ENCODE measurements at regions not wholly inside any gene's neighbourhood (a gene's known extent, or its start where the extent isn't known, plus 50 kb on each side); places are given as distances from the start of the nearest gene placed in this dataset.

DNA sequence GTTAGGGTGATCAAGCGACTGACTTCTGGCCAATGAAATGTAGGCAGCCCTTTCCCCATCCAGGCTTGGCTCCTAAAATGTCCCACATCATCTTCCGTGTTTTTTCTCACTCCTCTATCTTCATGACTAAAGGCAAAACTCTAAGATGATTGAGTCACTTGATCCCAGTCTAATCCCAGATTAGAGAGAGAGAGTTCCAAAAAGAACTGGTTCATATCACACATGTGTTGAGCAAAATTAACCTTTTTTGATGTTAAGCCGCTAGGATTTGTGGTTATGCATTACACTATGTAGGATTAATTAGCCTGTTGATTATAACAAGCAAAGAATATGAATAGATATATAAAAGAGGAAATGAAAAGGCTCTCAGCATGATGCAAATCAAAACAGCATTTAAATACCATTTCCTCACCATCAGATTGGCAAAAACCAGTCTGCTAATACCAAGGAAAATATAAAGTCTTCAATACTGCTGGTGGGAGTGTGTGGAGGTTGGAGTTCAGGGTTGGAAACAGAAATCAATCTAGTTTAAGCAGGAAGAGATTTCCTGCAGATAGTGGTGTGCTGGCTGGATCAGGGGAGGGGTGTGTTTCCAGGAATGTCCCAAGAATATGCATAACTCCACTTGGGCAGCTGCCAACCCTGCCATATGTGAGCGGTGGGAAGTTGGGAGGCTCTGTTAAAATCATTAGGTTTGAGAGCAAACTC, 187.6 kb upstream of the S1PR3 start:
- POLR2A ChIA-PET = no interaction called here
- peak; percentile 60 for FAIRE-seq
- TF ChIP-seq GATA2 (IDR thresholded peaks at IDR 0.05; ENCODE audit: insufficient read depth, insufficient read length, low read depth, low read length) (peak; percentile 76), EZH2 (IDR thresholded peaks at IDR 0.05; ENCODE audit: borderline replicate concordance, low read depth, low read length, severe bottlenecking) (no peak)

DNA sequence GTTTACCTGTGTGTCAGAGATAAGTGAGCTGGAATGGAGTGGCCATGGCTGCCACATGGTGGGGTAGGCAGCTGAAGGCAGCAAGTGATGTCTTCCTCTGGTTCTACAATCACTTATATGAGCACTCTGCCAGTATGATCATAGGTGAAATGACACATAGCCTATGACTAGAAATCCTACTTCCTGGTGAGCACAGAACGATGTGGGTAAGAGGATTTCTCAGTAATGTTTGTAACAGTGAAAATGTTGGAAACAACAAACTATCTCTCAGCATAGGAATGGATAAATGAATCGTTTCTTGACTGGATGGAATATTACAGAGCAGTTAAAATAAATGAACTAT, 187.0 kb upstream of the S1PR3 start:
- no peak overlapping the region for H3K4me3 ChIP-seq (replicated peaks in 1 of 3; ENCODE audit: insufficient read depth in 1 of 3, low read depth in 1 of 3, low read length in 3 of 3)
- FAIRE-seq (no peak), DNase-seq (ENCODE audit: low read depth, low spot score) (no peak)
- intact Hi-C loops (cut with micrococcal nuclease) = no loop called here
- H3K9me1 ChIP-seq (replicated peaks; ENCODE audit: control insufficient read depth, extremely low read depth, insufficient read depth, low read length) = no peaks in the 10 kb centered on the region
- ChIA-PET POLR2A (no interaction called here), CTCF (interaction anchor here (1.0 to 1.5 kb wide), 2 partner anchors 10 to 25 kb away, joined by 3 read pairs; no protein-coding TSS in a partner anchor)
- H3K36me3 ChIP-seq (ENCODE audit: control insufficient read depth in 2 of 2, extremely low read depth in 1 of 2, insufficient read depth in 2 of 2, low read length in 2 of 2) = no peaks in the 10 kb centered on the region
- dilution Hi-C loops (cut with MboI; ENCODE audit: extremely low pct_ligation_motif_present, low sequenced_read_pairs) = no loop called here
- H3K79me2 ChIP-seq (ENCODE audit: control insufficient read depth, insufficient read depth, low read length) = no peaks in the 10 kb centered on the region
- peaks cover 30% of the 10 kb centered on the region for H3K4me1 ChIP-seq (ENCODE audit: control insufficient read depth, extremely low read depth, insufficient read depth, low read length)
- TF ChIP-seq FOS (IDR thresholded peaks at IDR 0.05; ENCODE audit: borderline replicate concordance, insufficient read depth, low read length) = peak; percentile 54
- TF ChIP-seq JUN (IDR thresholded peaks at IDR 0.05; ENCODE audit: borderline replicate concordance, insufficient read depth, insufficient read length, low read depth) = no peak
- TF ChIP-seq, protein P1, sequence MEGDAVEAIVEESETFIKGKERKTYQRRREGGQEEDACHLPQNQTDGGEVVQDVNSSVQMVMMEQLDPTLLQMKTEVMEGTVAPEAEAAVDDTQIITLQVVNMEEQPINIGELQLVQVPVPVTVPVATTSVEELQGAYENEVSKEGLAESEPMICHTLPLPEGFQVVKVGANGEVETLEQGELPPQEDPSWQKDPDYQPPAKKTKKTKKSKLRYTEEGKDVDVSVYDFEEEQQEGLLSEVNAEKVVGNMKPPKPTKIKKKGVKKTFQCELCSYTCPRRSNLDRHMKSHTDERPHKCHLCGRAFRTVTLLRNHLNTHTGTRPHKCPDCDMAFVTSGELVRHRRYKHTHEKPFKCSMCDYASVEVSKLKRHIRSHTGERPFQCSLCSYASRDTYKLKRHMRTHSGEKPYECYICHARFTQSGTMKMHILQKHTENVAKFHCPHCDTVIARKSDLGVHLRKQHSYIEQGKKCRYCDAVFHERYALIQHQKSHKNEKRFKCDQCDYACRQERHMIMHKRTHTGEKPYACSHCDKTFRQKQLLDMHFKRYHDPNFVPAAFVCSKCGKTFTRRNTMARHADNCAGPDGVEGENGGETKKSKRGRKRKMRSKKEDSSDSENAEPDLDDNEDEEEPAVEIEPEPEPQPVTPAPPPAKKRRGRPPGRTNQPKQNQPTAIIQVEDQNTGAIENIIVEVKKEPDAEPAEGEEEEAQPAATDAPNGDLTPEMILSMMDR (IDR thresholded peaks at IDR 0.05; ENCODE audit: extremely low read depth in 1 of 2, insufficient read depth in 1 of 2, low read depth in 1 of 2, low read length in 2 of 2) = no peak
- TF ChIP-seq POLR2A (IDR thresholded peaks at IDR 0.05; ENCODE audit: low read depth, low read length) = no peak
- TF ChIP-seq MYC (IDR thresholded peaks at IDR 0.05; ENCODE audit: low read depth, low read length) = no peak
- TF ChIP-seq, protein P2, sequence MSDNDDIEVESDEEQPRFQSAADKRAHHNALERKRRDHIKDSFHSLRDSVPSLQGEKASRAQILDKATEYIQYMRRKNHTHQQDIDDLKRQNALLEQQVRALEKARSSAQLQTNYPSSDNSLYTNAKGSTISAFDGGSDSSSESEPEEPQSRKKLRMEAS (IDR thresholded peaks at IDR 0.05; ENCODE audit: insufficient read depth, insufficient read length) = no peak
- peak overlapping the region; percentile 42 for H3K4me2 ChIP-seq (ENCODE audit: insufficient read depth, low read length)
- no peak overlapping the region for H3K9ac ChIP-seq (replicated peaks; ENCODE audit: extremely low read depth, insufficient read depth, low read length)
- no peak overlapping the region for H3K27ac ChIP-seq (ENCODE audit: insufficient read depth, low read depth, low read length)
- H3K27me3 ChIP-seq (ENCODE audit: control insufficient read depth in 2 of 2, insufficient read depth in 2 of 2, low read length in 2 of 2) = no peaks in the 10 kb centered on the region
- peak overlapping the region; percentile 73 for H2AFZ ChIP-seq (ENCODE audit: low read depth, low read length)
- BruUV-seq (replicated peaks) = no TSS peak
- no peaks in the 10 kb centered on the region for H4K20me1 ChIP-seq (replicated peaks; ENCODE audit: control insufficient read depth, extremely low read depth, insufficient read depth, low read length)
- no peaks in the 10 kb centered on the region for H3K9me3 ChIP-seq (replicated peaks; ENCODE audit: control insufficient read depth, insufficient read depth, low read length)

More for the DNA sequence above, 187.6 kb upstream of the S1PR3 start:
- intact Hi-C loops (cut with micrococcal nuclease) = no loop called here
- H3K36me3 ChIP-seq (ENCODE audit: control insufficient read depth in 2 of 2, extremely low read depth in 1 of 2, insufficient read depth in 2 of 2, low read length in 2 of 2) = no peaks in the 10 kb centered on the region
- BruUV-seq (replicated peaks) = no TSS peak
- no peaks in the 10 kb centered on the region for H3K27me3 ChIP-seq (ENCODE audit: control insufficient read depth in 2 of 2, insufficient read depth in 2 of 2, low read length in 2 of 2)
- dilution Hi-C loops (cut with MboI; ENCODE audit: extremely low pct_ligation_motif_present, low sequenced_read_pairs) = no loop called here
- H3K9ac ChIP-seq (replicated peaks; ENCODE audit: extremely low read depth, insufficient read depth, low read length) = no peak overlapping the region
- CTCF ChIA-PET = interaction anchor here (1.0 to 1.5 kb wide), 2 partner anchors 10 to 25 kb away, joined by 3 read pairs; no protein-coding TSS in a partner anchor
- peaks cover 25% of the 10 kb centered on the region for H3K4me1 ChIP-seq (ENCODE audit: control insufficient read depth, extremely low read depth, insufficient read depth, low read length)
- no peaks in the 10 kb centered on the region for H3K79me2 ChIP-seq (ENCODE audit: control insufficient read depth, insufficient read depth, low read length)
- no peak overlapping the region for H3K27ac ChIP-seq (ENCODE audit: insufficient read depth, low read depth, low read length)
- H4K20me1 ChIP-seq (replicated peaks; ENCODE audit: control insufficient read depth, extremely low read depth, insufficient read depth, low read length) = no peaks in the 10 kb centered on the region
- H3K4me2 ChIP-seq (ENCODE audit: insufficient read depth, low read length) = peak overlapping the region; percentile 42
- H3K9me1 ChIP-seq (replicated peaks; ENCODE audit: control insufficient read depth, extremely low read depth, insufficient read depth, low read length) = no peaks in the 10 kb centered on the region
- no peak overlapping the region for H3K4me3 ChIP-seq (replicated peaks in 1 of 3; ENCODE audit: insufficient read depth in 1 of 3, low read depth in 1 of 3, low read length in 3 of 3)
- peak overlapping the region; percentile 73 for H2AFZ ChIP-seq (ENCODE audit: low read depth, low read length)
- peak; percentile 66 for DNase-seq (ENCODE audit: low read depth, low spot score)
- H3K9me3 ChIP-seq (replicated peaks; ENCODE audit: control insufficient read depth, insufficient read depth, low read length) = no peaks in the 10 kb centered on the region

Data from endothelial cell of umbilical vein (primary cell).